ENCODE measurements at regions not wholly inside any gene's neighbourhood (a gene's known extent, or its start where the extent isn't known, plus 50 kb on each side); places are given as distances from the start of the nearest gene placed in this dataset.

DNA sequence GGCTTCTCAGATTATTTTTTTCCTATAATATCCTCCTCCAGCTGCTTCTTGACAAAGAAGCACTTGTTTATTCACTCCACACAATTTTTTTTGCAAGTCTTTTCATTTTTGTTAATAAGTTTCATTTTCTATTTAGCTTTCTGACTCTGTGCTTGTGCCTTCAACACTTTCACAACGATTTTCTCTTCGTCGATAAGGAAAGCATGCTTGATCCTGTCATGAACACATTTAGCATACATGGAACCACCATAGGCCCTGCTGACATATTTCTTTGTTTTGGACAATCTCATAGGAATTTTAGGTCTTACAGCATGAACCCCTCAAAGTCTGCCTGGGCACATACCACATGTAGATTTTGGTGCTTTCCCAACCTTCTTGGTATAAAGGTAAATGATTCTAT, 346.0 kb downstream of the KCNRG start:
- TF ChIP-seq, protein P1, sequence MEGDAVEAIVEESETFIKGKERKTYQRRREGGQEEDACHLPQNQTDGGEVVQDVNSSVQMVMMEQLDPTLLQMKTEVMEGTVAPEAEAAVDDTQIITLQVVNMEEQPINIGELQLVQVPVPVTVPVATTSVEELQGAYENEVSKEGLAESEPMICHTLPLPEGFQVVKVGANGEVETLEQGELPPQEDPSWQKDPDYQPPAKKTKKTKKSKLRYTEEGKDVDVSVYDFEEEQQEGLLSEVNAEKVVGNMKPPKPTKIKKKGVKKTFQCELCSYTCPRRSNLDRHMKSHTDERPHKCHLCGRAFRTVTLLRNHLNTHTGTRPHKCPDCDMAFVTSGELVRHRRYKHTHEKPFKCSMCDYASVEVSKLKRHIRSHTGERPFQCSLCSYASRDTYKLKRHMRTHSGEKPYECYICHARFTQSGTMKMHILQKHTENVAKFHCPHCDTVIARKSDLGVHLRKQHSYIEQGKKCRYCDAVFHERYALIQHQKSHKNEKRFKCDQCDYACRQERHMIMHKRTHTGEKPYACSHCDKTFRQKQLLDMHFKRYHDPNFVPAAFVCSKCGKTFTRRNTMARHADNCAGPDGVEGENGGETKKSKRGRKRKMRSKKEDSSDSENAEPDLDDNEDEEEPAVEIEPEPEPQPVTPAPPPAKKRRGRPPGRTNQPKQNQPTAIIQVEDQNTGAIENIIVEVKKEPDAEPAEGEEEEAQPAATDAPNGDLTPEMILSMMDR (IDR thresholded peaks at IDR 0.05), result no peak
- TF ChIP-seq POLR2A (IDR thresholded peaks at IDR 0.05) (no peak), POLR2AphosphoS5 (IDR thresholded peaks at IDR 0.05; ENCODE audit: insufficient read depth in 1 of 2, low read depth in 1 of 2) (no peak)

Measured in vagina (tissue), 2 donors.